Hematopoietic multipotent progenitor cell treated with erythropoietin and hydrocortisone succinate and interleukin-3 and kit ligand, for 8 days (in vitro differentiated cells): ENCODE measurements at regions not wholly inside any gene's neighbourhood (a gene's known extent, or its start where the extent isn't known, plus 50 kb on each side); places are given as distances from the start of the nearest gene placed in this dataset.
"Not testable (repeated sequence)": the region's sequence is repeated elsewhere in the genome, so short reads cannot be mapped to it uniquely, and the experiment has no call there.

Source experiments
- DNase-seq: peaks from one replicate; pipeline ENCODE4 v3.0.0-alpha.2; 2015

DNA sequence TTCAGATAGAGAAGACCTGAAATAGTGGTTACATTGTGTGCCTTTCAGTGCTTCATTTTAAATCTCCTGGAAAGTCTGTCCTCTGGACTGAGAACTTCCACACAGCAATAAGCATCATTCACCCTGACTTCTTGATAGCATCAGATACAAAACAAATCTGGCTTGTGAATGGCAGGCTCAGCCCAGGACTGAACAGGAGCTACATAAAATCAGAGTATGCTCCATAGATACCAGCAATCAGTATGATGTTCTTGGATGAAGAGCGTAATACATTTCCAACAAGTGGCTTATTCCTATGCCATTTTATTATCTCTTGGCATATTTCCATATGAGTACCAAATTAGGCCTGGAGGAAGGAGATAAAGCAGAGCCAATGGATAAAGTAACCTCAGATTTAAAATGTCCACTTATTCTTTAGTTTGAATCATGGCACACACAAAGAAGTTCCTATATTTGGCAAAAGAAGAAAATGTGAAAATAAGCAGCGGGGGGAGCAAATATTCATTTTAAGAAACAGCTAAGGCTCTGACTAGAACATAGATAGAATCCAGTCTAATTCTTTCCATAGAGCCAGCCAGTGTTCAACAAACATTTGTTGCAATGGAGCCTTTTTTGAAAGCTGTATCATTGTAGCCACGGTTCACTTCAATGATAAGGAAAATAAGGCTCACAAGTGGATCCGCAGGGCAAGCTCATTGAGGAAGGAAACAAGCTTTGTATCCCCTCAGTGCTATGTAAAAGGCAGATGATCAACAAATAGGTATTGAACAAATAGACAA is 230.8 kb upstream of the CHAC2 start:
- DNase-seq: no peak

DNA sequence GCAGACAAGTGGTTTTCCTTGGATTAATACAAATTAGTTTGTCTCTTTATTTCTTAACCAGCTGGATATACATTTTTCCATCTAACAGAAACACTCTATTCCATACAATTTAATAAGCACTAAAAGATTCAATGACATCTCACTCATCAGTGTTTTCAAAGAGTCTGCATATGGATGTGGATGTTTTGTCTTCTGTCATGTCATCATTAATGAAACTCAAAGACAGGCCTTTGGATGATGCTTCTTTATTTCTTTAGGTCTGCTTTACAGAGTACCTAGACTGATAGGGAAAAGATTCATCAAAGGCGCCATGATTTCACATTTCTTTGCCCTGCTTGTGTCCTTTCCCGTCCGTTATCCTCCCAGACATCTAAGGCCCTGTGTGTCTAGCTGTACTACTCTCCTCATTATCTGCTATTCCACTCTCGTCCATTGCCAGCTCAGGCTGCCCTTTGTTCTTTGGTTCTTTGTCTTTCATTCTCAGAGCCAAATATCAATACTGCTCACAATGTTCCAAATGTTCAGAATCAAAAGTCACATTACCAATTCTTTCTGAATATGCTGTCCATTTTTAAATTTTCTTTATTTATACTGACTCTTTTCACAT is 232.3 kb upstream of the CHAC2 start:
- no peak for DNase-seq

DNA sequence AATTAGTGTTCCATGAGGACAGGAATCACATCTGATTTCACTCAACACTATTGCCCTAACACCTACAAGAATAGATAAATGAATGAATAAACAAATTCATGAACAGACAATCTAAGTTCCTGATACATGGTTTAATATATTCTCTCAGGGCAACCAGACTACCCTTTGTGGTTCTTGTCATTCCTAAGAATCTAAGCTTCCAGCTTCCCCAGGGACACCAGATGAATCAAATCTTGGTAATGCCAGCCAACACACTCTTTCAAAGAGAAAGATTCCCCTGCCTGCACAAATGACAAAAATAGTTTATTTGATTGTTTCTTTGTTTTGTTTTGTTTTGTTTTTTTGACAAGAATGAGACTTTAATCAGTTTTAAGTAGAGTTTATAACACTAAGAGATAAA is 237.5 kb upstream of the CHAC2 start:
- no peak for DNase-seq

DNA sequence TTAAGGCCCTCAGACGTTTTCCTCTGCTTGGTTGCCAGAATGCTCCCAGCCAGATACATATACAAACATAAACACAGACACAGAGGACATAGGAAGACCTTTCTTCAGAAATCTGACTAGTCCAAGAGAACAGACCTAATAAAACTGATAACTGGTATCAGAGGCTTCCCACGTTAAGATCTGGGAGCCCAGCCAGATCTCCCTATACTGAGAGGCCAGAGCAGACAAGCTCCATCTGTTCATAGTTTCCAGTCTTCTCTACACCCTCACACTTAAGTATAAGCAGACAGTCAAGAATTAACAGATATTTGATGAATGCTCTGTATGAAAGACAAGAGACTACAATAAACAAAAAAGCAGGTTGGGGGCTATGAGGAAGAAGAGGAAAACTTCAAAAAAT is 240.5 kb upstream of the CHAC2 start:
- DNase-seq: peak; percentile 27

DNA sequence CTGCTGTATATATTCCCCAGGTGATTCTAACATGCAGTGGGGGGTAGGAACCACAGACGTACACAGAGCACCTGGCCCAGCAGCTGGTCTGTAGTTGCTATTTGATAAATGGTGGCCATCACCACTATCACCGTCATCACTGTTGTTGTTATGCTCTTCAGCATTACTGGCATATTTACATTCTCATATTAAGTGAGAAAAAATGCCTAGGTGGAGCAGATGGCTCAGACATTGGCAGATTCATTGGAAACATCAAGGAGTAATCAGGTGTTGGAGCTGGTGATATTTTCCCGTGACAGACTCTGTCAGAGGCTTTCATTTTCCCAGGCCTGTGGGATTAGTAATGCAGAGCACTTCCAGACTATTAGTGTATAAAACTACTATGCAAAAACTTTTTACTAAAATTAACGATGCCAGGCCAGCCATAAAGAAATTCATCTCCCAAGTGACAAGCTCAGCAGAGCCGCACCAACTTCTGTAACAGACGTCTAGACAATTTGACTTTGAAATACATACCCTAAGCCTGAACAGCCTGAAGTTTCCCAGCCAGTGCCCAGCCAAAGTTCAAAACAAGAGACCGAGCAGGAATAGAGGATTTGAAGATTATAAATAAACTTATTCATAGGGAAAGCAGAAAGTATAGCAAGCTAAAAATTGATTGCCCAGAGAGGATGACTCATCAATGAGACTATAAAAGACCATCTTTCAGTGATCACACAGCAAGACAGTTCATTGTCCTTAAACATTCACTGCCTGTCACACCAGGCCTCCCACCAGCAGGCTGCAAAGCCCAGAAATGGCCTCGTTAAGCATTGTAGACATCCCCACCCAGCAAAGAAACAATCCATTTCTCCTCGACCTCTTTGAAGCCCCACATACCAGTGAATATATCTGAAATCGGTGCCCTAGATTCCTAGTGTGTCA is 247.4 kb upstream of the CHAC2 start:
- DNase-seq: no peak

DNA sequence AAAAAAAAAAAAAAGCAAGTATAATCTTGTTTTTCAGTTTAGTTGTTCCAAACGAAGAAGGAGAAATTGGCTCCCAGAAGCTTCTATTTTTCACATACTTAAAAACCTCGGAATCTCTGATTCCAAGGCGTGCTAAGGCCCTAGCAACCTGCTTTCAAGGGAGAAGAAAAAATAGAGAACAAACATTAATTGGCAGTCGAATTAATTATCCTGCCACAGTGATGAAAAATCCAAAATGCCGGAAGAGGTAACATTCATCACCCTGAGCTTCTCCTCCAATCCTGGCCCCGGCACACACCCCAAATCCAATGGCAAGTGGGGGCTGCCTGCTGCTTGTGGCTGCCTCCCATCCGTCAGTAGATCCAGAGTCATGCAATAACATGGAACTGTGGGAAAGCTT is 250.2 kb upstream of the CHAC2 start:
- no peak for DNase-seq

DNA sequence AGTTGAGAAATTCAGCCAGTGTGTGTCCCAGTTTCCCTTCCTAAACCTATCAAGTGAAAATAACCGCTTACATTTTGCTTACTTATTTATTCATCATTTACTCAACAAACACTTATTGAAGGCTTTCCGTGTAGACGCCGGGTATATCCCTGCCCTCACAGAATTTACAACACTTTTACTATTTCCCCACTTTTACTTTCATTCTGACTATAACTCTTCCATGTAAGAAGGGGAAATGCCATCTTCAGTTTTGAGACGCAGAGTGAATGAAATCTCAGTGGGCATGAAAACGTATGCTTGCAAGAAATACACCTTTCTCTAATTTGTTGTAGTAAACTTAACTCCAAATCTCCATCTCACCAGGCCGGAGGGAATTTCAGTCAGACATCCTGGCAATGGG is 251.0 kb upstream of the CHAC2 start:
- no peak for DNase-seq

DNA sequence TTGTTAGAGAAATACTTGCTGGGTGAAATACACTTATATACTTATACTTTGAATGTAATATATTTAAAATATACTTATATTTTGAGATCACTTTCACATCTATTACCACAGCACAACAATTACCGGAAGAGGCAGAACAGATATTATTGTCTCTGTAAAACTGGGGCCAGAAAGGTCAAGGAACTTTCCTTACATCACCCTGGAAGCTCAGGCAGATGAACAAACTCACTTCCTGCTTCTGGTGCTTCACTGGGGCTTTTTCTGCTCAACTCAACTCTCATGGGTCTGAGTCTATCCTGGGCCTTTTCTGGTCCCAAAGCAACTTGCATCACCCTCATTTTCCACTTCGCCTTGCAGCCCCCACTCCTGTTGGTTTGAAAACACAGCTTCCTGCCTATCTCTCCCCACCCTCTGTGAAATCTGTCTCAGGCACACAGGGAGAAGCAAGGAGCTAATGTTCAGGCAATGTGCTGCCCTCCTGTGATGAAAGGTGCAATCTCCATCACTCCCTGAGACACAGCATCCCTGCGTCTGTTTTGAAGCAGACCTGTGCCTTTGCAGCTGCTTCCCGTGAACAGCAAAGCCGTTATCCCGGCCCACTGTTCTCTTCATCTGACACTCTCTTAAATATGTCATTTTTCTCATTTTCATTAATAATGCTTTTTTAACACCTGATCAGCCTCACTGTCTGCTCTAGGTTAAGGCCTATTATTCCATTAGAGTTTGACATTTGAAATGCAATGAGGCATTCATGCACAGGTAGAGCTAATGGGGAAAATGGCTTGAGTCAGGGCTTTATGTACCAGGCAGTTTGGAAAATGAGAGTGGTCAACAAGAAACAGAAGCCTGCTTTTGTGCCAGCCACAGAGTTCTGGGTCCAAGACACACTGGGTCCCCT is 251.9 kb upstream of the CHAC2 start:
- no peak for DNase-seq

DNA sequence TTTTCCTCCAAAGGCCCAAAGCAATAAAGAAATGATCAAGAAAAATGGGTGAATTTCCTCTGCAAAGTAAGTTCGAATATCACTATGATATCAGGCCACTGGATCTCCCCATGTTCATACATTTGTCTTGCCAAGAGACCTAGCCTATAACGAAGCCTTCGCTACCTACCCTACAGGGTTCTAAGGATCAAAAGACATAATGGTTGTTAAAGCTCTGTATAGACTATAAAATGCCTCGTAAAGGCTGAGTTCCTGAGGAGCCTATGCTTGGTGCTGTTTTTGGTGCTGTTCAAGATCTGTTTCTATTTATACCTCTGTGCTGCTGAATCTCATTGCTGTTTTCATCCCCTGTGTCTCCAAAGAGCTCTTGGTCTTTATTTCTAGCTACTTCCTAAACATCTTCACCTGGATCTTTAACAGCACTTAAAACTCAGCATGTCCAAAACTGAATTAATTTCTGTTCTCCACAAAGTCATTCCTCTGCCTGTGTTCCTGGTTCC is 254.4 kb upstream of the CHAC2 start:
- no peak for DNase-seq

DNA sequence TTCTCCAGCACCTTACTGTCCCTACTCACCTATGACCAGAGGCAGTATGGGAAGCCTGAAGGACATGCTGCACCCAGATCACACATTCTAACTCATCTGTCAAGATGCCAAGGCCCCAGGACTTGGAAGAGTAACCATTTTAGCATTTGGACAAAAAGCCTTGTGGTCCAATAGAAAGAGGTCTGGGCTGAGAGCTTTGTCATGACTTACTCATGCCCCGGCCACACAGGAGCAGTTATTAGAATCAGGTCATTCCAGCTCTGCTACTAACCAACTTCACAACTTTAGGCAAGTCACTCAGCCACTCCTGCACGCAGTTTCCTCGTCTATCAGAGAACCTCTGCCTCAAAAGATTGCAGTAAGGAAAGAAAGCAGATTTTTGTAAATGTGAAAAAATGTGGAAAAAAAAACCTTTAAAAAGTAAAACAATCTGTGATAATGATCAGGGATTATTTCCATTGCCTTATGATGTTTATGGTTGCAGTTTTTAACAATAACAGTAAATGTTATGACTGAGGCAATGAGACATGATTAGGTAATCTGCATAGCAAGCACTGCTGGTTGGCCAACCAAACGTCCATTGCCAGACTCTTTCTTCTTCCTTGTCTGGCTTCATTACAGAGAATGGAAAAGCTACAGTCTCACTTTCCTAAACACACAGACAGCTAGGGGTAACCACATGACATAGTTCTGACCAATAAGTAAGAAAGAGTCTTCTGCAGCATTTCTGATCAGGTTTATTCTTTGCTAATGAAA is 255.4 kb upstream of the CHAC2 start:
- DNase-seq: no peak

DNA sequence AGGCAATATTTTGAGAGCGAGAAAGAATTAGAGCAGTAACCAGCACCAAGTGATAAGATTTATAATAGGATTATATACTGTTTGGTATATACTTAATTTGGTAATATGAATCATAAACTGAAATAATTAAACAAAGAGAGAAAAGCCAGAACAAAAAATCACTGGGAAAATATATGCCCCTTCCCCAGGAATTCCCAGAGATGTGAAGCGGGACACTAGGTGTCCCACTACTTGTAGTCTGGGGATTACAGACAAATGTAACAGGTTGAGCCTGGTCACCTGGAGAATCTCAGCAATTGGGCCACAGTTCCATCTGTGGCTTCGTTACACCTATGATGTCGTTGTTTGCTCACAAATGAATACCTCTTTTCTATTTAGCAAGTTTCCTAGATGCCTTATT is 256.1 kb upstream of the CHAC2 start:
- DNase-seq: no peak

DNA sequence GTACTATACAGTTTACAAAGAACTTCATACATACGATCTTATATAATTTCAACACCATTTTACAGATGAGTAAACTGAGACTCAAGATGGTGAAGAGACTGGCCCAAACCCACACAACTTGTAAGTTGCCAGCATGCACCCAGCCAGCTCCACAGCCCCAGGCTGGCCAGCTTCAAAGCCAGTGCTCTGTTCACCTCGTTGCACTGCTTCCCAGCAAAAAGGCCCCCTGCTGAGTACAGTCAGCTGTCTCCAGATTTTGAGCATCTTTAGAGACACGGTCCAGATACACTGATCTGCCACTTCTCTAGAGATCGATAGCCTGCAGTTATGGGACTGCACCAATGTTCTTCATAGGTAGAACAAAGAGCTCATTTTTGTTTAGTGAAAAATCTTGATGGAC is 257.2 kb upstream of the CHAC2 start:
- DNase-seq: no peak

DNA sequence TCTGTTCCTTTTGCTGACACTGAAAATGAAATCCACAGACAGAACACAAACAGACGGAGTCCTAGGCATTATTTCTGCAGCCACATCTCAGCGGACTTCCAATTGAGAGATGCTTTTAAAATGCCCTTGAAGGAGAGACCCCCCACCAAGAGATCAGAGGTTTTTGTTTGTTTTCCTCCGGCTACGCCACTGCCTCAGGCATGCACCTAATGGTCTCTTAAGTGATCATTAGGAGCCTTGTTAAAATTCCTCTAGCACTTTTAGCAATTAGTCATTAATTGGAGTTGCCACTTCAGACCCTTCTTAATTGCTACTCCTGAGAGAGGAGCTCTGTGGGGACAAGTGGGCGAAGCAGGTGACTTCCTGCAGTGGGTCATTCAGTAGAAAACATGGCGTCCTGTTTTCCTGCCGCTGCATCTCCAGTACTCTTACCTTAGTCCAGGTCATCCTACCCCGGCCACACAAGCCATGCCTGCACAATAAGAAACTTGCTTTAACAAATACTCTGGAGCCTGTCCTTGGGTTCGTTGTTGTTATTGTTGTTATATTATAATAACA is 257.7 kb upstream of the CHAC2 start:
- no peak for DNase-seq

DNA sequence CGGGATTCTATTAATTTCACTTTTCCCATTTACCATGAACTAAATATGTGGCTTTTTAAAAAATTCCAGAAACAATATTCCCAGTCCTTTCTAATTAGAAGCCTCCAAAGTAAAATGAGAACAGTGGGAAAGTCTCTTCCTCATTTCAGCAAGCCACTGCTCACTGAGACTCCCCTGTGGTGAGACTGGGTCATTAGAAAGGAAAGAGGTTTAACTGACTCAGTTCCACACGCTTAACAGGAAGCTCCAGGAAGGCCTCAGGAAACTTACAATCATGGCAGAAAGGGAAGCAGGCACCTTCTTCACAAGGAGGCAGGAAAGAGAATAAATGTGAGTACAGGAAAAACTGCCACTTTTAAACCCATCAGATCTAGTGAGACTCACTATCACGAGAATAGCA is 258.9 kb upstream of the CHAC2 start:
- DNase-seq: no peak

DNA sequence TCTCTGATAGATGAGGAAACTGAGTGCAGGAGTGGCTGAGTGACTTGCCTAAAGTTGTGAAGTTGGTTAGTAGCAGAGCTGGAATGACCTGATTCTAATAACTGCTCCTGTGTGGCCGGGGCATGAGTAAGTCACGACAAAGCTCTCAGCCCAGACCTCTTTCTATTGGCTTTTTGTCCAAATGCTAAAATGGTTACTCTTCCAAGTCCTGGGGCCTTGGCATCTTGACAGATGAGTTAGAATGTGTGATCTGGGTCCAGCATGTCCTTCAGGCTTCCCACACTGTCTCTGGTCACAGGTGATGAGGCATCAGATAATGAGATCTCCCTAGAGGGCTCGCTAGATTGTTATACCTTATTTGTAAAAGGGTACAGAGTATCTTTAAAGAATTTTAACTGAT is 260.5 kb upstream of the CHAC2 start:
- not testable (repeated sequence) for DNase-seq

DNA sequence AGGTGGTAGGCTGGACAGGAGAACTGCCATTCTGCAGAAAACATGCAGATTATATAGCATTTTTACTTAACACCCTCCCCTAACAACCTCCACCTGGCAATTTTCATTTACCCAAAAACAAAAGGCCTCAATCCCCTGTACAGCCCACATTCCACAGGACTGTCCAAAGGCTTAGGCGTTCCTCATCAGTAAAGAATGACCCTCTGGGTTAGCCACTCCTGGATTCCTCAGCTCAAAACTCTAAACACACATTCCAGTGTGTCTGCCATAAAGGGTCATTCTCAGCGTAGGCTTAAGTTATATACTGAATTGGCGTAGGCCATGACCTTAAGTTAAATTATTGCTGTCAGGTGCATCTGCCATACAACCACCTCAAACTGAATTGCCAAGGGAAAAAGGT is 261.8 kb upstream of the CHAC2 start:
- no peak for DNase-seq

DNA sequence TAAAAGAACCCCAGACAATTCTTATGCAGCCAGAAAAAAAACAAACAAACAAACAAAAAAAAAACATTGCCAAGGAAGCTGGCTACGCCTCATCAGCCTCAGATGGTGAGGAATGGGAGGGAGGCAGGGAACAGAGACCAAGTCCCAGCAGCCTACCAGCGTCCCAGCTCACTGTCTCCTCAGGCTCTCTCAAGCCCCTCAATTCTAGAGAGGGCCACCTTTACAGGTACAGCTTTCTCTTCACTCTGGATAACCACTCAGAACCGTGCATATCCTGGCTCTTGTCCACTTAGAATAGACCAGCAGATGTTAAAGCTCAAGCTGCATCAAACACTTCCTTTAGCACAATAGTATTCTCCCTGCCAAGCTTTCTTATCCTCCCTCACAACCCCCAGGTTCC is 263.1 kb upstream of the CHAC2 start:
- DNase-seq: no peak

DNA sequence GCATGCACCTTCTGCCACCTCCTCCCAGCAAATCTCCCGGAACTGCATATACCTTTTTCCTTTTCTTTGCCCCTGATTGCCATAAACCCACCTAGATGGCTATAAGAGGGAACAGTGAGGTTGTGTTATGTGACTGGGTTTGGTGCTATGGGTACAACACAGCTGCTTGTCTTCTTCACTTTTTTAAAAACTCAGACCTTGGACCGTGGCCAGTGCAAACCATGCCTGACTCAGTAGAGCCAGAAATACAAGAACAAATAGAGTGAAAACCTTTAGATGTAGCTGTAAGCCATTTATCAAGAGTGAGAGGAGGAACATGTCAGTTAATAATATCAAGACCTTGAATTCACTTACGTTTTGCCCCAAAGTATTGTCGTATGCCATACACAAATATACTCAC is 267.4 kb upstream of the CHAC2 start:
- DNase-seq: no peak

DNA sequence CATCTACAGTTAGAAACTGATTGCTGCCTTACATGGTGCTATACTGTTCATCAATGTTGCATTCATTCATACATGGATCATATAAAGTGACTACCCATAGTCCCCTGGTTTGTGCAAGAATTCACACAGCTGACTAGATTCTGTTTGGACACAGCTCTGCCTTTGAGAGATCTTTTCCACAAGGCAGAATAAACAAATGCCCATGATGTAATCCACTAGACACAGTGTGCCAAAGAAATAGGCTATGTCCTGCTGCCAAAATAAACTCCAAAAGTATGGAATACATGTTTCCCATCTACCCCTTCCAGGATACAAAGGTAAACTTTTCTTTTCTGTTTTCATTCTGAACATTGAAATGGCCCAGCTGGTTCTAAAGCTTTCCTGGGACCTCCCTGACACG is 269.4 kb upstream of the CHAC2 start:
- DNase-seq: no peak

DNA sequence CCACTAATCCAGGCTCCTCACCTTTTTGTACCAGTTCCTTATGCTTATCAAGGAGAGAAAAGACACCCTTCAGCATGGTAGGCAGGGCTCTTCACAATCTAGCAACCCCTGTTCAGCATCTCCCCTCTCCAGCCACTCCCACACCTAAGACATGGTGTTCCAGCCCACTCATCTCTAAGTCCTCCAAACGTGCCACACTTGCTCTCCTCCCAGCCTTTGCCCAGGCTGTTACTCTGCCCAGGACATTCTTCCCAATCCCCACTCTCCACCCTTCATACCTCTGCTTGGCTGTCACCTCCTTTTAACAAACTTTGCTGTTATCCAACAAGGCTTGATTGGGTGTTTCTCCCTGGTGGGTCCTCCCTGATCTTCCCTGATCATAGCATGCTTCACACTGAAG is 270.6 kb upstream of the CHAC2 start:
- DNase-seq: no peak

DNA sequence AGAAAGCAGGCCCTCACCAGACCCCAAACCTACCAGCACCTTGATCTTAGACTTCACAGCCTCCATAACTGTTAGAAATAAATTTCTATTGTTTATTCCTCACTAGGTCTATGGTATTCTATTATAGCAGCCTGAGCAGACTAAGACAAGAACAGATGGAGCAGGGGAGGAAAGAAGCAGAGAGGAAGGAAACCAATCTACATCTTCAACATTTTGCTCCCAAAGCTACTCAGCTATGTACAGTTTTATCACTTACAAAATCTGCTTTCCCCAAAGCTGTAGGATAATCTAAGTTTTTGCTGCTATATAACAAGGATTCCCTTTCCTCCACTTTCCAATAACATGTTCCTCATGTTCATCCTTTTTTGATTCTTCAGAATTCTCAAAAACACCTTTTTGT is 274.4 kb upstream of the CHAC2 start:
- DNase-seq: no peak

DNA sequence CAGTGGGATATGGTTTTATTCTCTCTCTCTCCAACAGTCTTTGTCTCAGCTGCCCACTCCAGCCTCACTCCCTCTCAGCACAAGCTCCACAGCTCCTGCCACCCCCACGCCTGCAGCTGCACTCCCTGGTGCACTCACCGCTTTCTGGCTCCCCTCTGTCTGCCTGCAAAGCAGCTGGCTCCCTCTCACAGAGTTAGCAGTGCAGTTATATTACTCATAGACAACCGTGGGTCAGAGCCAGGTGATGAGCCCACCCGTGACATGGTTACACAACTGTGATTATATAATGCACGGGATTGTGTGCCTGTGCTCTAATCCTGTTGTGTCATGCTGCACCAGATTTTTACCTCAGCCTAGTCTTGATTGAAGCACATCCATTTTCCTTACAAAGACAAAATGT is 276.9 kb upstream of the CHAC2 start:
- no peak for DNase-seq
